HK-2 (cell line): ENCODE measurements at regions not wholly inside any gene's neighbourhood (a gene's known extent, or its start where the extent isn't known, plus 50 kb on each side); places are given as distances from the start of the nearest gene placed in this dataset.
"Not testable (repeated sequence)": the region's sequence is repeated elsewhere in the genome, so short reads cannot be mapped to it uniquely, and the experiment has no call there.

Source experiments
- DNase-seq: peaks from one replicate; pipeline ENCODE4 v3.0.0-alpha.2; 2018; ENCODE audit not compliant: unreplicated experiment

DNA sequence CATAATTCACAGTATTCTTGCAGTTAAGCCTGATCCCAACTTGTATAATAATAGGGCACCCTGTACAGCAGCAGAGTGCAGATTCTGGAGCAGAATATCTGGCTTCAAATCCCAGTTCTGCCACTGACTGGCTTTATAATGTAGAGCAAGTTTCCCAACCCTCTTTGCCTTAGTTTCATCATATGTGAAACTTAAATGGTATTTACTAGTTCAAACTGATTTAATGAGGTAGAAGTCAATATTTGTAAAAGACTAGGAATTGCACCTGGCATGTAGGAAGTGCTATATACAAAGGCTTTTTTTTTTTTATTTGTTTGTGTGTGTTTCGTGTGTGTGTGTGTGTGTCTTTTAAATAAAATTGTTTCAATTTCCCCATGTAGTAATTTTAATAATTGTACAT lies 125.9 kb downstream of the CCER1 start:
- no peak for DNase-seq

DNA sequence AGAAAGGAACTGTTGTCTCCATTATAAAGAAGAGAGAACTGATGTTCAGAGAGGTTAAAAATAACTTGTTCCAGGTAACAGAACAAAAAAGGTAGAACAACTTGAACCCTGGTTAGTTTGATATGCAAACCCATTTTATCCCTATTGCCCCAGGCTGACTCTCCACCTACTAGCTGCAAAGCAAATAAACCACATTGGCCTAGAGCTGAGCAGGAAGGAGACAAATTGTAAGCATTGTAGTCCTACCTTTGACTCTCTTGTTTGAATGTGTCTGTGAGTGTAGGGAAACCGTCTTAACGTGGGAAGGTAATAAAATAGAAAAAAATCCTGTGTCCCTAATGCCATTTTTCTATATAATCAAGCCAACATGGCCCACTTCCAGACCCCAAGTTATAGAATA lies 126.4 kb downstream of the CCER1 start:
- no peak for DNase-seq

DNA sequence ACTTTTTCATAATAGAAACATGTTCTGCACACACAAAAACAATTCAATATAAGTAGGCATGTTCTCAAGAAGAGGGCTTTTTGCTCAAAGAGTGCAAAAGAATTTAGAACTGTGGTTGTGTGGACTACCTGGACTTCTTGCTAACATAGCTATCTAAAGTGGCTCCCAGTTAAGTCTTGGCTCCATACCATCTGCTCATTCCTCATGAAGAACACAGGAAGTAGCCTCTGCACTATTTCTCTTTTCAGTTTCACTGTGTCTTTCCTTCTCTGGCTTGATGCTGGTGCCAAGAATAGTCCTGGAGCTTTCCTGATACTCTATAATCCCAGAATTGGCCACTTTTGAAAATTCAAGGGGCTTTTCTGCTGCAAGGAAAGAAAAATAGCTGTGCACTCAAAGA lies 127.4 kb downstream of the CCER1 start:
- DNase-seq: no peak

DNA sequence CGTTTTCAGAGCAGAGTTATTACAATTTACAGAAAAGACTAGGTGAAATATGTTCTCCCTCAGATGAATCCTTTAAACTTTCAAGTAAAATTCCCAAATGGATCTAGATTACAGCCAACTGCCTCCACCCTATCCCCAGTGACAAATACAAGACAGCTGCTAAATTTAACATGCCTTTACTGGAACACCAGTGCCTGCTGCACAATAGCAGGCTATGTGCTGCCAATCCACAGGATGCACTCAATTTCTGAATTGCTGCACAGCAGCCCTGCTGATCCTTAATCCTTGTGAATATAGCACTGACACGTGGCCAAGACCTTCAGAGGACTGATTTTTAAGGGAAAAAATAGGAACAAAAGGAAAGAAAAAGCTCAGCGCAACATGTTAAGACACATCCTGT lies 128.9 kb downstream of the CCER1 start:
- no peak for DNase-seq

DNA sequence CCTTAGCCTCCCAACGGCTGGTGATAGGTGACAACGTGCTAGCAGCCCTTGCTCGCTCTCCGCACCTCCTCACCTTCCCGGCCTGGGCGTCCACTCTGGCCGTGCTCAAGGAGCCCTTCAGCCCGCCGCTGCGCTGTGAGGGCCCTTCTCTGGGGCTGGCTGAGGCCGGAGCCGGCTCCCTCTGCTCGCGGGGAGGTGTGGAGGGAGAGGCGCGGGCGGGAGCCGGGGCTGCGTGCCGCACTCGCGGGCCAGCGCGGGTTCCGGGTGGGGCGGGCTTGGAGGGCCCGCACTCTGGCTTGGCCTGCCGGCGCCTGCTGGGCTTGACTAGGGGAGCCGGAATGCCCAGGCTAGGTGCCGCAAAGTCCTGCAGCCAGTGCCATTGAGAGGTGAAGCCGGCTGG lies 131.1 kb downstream of the CCER1 start:
- DNase-seq: no peak

DNA sequence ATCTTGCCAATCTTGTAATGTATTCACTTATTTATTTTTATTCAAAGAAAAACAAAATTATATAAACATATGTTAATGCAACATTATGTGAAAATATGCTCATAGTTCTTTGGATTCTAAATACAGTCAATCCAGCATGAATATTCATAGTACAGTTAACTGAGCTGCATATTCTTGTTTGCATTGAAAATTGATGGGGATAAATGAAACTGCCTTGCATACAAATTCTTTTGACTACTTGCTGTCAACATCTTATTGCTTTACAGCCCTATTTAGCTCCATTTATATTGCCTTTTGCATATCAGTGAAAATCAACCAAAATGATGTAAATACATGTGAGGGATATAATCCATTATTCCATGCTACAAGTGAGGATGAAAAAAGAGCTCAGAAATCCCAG lies 135.3 kb downstream of the CCER1 start:
- no peak for DNase-seq

DNA sequence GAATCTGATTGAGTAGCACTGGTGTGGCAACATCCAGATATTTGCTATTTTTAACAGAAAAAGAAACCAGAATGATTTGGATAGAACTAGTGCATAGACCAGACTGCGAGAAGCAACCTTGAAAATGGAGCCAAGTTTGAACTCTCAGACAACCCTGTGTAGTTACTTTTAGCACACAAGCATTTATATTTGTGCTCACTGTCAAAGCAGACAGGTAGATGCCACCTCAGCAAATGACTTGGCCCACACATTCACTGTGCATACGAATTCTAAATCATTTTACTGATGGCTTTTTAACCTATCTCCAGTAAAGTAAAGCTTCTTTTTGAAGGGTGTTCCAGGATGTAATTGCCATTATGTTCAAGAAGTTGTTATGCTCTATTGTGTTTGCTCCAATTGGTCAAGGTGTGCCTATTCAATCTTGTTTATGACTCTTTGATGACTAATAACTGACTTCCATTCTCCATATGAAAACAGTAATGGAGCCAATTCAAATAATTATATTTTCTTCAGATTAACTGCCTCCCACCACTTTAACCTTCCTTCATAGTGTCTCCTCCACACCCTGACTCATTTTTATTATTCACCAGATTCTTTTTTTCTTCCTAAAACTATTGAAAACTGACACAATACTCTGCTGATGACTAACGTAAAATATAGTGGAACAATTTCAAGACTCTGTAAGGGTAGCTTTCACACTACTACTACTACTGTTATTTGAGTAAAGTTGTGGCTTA lies 138.5 kb downstream of the CCER1 start:
- DNase-seq: no peak

DNA sequence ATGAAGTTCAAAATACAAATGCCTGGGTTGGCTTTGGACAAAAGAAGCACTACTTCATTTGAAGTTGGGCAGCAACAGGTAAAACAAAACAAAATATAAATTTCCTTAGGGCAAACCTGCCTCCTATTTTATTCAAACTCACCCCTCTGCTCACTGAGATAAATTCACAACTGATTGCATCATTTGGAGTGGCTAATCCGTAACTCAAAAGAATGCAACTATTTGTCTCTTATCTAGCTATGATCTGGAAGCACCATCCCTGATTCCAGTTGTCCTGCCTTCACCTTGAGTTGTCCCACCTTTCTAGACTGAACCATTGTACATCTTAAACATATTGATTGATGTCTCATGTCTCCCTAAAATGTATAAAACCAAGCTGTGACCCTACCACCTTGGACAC lies 145.0 kb downstream of the CCER1 start:
- no peak for DNase-seq

DNA sequence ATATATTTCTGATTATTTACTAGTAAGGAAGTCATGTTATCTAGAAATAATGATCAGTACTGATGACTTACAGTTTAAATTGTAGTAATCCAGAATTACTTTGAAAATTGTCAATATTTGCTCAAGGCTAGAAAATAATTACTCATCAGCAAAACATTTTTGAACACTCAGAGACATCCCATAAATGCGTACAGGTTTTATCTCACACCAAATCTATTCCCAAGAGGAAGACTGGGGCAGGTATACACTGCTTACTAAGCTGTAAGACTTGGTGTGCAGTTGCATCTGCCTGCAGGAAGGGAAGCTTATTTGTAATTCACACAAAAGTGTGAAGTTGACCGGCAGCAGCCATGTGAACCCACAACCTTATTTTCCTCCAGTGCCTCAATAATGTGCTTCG lies 146.4 kb downstream of the CCER1 start:
- DNase-seq: no peak

DNA sequence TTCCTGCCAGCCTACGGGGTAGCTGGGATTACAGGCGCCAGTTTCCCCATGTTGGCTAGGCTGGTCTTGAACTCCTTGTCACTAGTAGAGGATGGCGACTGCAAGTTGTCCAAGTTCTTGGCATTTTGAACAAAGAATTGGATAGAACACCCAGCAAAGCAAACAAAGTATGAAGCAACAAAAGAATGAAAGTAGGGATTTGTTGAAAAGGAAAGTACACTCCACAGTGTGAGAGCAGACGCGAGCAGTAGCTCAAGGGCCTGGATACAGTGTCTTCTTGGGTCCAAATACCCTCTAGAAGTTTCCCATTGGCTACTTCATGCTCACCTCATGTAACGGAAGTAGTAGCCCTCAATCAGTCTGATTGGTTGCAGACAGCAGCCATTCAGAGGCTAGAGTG lies 152.2 kb downstream of the CCER1 start:
- DNase-seq: no peak

DNA sequence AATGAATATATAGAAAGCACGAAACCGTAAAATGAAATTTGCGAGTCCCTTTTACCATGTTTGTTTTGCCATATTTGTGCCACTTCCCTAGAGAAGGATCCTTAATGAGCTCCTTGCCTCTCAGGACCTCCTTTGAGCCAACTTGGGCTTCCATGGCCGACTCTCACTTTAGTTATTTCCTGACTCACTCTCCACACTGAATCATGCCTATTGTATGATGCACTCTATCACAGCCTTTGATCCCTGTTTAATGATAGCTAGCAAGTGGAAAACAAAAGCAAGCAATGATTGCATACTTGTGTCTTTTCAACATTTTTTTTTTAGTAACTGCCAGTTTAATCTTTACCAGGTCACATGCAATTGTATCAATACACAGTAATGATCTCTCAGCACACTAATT lies 153.2 kb downstream of the CCER1 start:
- no peak for DNase-seq

DNA sequence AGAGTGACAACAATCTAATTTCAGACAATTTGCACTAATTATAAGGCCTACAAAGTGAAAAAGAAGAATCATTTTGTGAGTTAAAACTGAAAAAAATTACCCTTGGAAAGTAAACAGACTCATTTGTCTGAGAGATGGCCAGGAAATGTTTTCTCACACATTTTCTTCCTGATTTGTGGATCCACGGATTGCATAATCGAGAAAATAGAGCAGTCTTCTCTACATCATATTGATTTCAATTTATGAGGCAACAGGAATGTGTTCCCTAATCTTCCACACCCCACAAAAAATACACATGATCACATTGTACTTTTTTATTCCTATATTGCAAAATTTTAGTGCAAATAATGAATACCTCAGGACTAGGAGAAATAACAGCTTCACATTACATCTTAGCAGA lies 160.8 kb downstream of the CCER1 start:
- no peak for DNase-seq

DNA sequence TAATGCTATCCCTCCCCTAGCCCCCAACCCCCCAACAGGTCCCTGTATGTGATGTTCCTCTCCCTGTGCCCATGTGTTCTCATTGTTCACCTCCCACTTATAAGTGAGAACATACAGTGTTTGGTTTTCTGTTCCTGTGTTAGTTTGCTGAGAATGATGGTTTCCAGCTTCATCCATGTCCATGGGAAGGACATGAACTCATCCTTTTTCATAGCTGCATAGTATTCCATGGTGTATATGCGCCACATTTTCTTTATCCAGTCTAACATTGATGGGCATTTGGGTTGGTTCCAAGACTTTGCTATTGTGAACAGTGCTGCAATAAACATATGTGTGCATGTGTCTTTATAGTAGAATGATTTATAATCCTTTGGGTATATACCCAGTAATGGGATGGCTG lies 162.3 kb downstream of the CCER1 start:
- DNase-seq: not testable (repeated sequence)

DNA sequence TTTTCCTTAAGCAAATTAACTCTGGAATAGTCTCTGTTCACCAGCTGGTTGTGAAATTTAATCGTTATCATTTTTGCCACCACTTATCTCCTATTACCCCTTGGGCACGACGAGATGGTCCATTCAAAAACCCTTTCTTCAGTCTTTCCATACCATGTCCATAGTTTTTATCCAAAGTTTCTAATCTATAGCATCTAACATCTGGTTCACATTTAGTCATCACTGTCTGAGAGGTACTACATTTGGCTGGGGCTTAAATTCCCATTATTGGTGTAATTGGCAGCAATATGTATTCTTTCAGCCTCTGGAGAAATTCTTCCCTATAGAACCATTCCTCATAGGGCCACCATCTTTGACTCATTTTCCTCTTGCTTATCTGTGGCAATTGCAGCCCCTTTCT lies 163.5 kb downstream of the CCER1 start:
- DNase-seq: no peak

DNA sequence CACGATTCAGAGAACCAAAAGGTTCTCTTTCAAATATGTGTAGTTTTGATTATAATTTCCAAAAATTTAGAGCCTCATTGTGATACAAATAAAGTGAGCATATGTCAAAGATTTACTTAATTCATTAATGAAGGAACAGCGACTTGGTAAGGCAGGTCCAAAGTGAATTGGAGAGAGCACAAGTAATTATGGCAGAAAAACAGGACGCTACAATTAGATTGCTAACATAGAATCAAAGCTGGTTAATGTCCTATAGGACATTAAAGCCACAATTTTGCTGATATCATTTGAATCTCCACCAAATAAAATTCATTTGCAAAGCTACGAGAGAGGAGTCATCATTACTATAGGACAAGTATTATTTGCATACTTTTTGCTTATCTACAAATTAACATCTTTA lies 164.2 kb downstream of the CCER1 start:
- DNase-seq: no peak

DNA sequence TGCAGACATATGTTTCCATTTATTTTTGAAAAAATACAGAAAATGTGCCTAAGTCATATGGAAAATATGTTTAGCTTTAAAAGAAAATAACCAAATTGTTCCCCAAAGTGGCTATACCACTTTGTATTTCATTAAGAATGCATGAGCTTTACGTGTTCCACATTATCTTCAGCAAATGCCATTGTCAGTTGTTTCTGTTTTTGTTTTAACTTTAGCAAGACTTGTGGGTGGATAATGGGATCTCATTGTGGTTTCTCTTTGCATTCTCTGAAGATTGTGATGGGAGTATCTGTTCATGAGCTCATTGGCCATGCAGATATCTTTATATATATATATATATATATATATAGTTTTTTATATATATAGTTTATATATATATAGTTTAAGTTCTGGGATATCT lies 181.5 kb downstream of the CCER1 start:
- no peak for DNase-seq

DNA sequence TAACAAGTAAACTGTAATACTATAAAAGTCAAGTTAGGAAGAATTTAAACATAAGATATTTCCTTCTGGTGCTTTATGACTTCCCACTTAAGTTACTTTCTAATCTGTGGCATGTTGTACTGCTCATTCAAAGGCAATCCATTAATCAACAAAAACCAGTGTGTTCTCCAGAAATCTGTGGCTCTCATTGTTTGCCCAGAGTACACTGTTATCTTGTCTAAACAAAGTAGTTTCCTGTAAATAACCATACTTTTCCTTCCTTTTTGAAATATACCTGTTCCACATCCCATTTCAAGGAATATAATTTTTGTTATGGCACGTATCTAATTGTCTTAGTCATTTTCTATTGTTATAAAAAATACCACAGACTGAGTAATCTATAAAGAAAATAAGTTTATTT lies 184.1 kb downstream of the CCER1 start:
- DNase-seq: no peak

DNA sequence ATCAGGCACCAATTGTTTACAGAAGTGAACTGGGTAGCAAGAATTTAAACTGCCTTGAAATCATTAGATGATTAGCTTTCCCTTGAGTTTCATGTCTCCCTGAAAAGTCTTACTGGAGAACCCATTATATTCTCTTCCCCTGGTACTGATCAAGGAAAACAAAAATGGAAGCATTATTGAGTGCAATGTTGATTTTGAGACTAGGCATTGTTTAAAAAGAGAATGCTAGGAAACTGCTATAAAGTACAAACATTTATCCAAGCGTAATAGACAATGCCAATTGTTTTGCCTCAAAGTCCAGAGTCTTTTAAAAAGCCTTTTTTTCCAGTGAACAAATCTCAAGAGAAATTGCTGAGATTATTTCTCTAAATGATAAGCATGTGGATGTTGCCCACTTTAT lies 197.0 kb downstream of the CCER1 start:
- no peak for DNase-seq

DNA sequence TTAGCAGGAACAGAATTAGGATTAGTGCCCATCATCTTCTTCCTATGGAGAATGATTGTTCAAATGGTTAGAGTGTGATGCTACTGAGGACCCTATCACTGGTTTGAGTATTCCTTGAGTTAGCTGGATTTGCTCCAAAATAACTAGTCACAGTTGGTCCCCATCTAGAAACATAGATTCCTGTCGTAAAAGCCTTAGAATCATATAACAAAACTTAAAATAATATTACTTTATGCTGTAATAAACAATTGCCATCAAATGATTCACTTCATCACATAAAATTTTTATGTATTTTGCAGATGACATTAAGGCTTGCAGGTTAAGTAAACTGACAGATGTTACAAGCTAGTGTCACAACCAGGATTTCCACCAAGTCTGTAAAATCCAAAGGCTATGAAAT lies 209.8 kb downstream of the CCER1 start:
- no peak for DNase-seq

DNA sequence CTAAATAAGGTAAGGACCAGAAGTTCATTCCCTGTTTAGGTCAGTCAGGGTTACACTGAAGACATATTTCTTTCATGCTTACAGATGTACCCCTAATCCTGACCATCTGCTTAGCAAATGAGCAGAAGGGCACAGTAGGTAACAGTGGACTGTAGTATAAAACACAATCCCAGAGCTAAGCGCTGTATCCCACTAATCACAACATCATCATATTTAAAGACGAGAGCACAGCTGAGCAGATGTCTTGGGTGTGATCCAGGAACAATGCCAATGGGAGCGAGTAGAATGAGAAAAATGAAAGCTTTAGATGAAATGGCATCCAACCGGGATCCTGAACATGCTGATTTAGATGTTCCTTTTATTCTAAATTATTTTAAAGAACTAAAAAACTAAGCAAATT lies 213.4 kb downstream of the CCER1 start:
- no peak for DNase-seq

DNA sequence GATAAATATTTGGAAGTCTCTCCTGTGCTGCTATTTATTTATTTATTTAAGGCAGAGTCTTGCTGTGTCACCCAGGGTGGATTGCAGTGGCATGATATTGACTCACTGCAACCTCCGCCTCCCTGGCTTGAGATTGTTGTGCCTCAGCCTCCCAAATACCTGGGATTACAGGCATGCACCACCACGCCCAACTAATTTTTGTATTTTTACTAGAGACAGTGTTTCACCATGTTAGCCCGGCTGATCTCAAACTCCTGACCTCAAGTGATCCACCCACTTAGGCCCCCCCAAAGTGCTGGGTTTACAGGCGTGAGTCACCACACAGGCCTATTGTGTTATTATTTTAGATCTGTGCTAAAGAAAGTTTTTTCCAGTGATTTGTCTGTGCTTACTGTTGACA lies 225.2 kb downstream of the CCER1 start:
- no peak for DNase-seq

DNA sequence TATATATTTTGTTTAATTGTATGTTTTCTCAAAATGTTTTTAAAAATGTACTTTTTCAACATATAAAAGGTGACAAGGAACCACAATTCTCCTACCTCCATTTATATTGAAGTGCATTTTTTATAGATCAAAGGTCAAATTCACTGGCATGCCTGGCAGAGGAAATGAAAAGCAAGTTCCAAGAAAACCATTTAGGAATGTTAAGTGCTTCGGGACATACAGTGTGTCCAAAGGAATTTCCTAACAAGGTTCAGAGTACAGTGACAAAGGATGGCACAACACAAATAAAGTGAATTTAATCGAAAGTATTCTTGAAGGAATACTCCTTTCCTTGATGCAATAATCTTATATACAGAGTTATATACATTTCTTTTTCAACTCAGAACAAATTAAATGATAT lies 242.3 kb downstream of the CCER1 start:
- DNase-seq: no peak

DNA sequence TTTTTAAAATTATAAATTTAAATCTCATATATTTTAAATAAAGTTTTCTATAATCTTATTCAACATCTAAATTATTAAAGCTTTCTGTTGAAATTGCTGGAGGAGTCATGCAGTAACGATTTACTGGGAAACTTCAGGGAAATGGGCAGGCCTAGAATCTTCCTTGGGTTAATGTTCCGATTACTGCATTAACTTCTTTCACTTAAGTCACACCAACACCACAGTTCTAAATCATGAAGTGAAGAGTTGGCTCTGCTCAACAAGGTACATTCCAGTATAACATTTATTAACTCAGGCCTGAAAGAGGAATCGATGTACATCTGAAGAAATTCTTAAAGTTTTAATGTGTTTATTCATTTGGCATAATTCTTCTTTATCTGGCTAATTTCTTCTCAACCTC lies 244.3 kb downstream of the CCER1 start:
- DNase-seq: no peak

DNA sequence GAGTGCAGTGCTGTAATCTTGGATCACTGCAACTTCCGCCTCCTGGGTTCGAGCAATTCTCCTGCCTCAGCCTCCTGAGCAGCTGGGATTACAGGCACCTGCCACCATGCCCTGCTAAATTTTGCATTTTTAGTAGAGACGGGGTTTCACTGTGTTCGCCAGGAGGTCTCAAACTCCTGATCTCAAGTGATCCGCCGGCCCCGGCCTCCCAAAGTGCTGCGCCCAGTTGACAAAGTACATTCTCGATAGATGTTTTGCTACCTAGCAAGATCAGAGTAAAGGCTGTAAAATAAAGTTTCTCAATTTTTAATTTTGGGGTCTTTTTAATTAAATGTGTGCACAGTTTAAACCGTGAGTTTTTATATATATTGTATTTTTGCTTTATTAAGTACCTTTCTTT lies 248.9 kb downstream of the CCER1 start:
- no peak for DNase-seq

DNA sequence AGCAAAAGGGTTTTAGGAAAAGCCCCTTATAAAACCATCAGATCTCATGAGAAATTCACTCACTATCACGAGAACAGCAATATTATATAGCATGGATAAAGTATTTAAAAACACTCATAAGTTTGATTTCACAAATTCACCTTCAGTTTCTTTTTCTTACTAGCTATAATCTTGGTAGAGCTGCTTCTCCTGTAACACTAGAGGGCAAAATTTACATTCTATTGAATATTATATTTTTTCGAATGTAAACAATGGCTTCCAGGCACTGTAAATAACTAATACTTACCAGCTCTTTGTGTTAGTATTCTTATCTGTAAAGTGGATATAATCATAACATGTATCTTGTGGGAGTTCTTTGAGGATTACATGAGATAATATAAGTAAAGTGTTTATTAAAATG lies 259.6 kb downstream of the CCER1 start:
- DNase-seq: no peak
